Lung microvascular endothelial cell (primary cell): ENCODE measurements at regions not wholly inside any gene's neighbourhood (a gene's known extent, or its start where the extent isn't known, plus 50 kb on each side); places are given as distances from the start of the nearest gene placed in this dataset.
A peak's percentile ranks its signal among the peaks of the same experiment; 100 is the strongest.

Source experiments
- DNase-seq, 2 donors: peaks; one replicate each; pipeline versions ENCODE4 v3.0.0 to v3.0.0-alpha.2; 2010; ENCODE audit warnings: low read depth in 2 of 2

DNA sequence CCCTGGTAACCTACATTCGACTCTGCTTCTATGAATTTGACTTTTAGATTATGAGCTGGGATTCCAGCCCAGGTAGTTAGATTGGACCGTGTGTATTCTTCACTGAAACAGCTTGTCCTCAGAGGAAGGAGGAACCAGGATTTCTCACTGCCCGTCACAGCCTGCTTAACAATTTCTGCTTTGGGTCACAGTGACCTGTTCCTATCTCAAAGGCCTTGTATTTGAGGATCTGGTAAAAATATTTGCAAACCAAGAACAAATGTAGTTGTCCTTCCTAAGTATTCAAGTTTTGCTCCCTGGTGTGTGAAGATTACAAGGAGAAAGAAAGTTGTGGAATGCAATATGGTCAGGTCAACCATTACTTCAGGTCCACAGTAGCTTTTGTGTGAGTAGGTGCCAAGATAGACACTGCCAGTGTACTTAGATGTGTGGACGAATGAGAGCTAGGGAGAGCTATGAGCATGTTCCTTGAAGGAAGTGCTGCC lies 55.1 kb downstream of the KIF4B start:
- no peak for DNase-seq

DNA sequence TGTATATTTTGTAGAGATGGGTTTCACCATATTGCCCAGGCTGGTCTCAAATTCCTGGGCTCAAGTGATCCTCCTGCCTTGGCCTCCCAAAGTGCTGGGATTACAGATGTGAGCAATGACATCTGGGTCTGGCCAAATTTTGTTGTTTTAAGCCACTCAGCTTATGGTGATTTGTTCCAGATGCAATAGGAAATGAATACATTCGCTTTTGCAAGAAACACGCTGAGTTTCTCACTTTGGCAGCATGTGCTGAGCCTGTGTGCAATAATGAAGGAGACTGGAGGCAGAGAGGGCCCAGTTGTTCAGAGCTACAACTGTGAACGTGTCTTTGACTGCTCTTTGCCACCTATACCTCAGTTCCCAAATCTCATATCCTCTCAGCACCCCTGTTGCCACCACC lies 56.4 kb downstream of the KIF4B start:
- no peak for DNase-seq

DNA sequence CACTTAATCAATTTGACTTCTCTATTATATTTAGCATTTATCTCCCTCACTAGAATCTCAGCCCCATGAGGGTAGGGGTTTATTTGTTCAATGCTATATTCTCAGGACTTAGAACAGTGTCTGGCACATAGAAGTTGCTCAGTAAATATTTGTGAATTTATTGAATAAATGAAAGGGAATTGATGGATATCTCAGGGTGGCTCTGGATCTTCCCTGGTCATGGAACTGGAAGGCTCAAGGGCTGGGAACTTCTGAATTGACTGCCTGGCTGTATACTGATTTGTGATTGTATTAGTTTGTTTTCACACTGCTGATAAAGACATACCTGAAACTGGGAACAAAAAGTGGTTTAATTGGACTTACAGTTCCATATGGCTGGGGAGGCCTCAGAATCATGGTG lies 57.2 kb downstream of the KIF4B start:
- no peak for DNase-seq

DNA sequence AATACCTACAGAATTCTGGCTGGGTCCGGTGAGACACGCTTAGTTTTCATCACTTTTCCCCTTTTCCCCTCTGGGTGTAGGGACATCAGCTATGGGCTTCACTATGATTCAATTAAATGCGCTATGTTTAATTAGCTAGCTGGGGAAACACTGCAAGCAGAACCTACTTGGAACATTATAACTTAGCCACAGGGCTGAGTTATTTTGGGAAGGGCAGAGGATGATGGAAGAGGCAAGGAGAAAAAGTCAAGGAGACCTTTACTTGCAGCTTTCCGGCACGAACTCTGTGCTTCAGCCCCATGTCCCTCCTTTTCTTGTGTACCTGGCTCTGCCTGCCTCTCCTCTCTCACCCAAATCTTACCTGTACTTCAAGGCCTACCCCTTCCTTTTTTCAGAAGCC lies 62.8 kb downstream of the KIF4B start:
- DNase-seq, result no peak

DNA sequence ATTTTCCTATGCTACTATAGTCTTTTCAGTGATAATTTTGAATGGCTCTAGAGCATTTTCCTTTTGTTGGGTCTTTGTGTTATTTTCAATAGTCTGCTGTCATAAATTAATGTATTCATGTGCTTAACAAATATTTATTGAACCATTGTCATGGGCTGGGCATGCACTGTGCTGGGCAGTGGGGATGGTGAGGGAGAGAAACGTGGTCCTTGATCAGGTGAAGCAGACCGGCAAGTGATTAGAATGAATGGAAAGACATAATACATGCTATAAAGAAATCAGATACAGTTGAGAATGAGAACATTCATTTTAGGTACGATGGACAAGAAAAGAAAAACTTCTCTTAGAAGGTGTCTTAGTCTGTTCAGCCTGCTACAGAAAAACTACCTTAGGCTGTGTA lies 66.1 kb downstream of the KIF4B start:
- no peak for DNase-seq

DNA sequence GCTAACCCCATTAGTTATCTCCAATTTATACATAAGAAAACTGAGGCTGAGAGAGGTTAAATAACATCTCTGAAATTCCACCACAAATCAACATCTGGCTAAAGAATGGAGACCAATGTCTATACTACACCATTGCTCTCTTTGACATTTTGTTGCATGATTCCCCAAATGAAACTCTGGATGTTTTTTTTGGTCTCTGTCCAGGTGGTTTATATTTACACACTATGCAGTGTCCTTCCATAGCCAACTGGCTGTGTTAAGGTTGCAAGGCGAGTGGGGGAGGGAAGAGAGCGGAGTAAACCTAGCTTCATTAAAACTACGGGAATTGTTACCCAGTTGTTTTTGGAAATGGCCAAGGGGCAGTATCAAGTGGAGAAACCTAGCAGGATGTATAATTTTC lies 67.2 kb downstream of the KIF4B start:
- peak in 1 of 2 donors; percentile 2 for DNase-seq

DNA sequence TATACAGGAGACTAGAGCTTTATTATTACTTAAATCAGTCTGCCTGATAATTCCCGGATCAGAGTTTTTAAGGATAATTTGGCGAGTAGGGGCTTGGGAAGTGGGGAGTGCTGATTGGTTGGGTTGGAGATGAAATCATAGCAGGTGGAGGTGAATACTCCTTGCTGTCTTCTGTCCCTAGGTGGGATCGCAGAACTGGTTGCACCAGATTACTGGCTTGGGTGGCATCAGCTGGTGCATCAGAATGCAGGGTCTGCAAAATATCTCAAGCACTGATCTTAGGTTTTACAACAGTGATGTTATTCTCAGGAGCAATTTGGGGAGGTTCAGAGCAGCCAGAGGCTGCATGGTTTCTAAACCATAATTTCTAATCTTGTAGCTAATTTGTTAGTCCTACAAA lies 68.1 kb downstream of the KIF4B start:
- DNase-seq, result no peak

DNA sequence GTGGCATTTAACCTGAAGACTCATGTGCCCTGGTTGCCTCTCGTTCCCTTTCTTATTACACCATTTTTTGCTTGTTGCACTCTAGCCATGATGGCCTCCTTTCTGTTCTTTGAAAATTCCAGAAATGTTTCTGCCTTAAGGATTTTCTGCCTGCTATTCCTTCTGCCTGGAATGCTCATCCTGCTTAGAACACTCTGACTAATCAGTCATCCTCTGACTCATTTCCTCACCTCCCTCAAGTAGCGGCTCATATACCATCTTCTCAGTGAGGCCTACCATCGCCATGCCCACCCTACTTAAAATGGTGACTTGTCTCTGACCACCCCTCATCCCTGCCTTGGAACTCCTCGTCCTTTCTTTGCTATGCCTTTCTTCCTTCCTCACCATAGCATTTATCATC lies 68.8 kb downstream of the KIF4B start:
- peak in 1 of 2 donors; percentile 87 for DNase-seq

DNA sequence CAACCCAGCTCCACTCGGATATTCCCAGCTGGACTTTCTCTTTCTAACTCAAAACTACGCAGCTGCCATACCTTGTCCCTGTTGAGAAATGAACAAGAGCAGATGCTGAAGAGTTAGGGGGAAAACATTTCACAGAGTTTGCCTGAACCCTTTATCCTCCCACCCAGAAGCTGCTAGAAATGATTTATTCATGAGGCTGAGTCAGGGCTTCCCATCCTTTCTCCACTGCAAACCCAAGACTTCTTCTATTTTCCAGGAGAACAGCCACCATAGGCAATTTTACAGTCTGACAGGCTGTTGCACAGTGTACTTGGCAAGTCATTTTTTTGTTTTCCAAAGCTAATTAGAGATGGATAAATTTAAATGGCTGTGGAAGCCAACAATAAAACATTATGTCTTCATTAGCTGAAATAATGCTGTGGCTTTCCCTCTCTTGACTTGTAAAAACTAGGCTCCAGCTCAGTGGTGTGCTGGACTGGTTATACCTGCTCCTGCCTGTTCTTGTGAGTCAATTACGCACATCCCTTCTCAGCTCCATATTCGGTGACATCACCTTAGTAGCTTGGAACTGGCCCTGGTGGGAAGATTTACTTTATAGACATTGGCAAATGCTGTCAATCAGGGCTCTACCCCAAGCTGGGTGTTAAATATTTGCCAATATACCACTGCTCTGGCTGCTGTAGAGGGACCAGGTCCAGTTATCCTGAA lies 71.9 kb downstream of the KIF4B start:
- DNase-seq, result no peak

DNA sequence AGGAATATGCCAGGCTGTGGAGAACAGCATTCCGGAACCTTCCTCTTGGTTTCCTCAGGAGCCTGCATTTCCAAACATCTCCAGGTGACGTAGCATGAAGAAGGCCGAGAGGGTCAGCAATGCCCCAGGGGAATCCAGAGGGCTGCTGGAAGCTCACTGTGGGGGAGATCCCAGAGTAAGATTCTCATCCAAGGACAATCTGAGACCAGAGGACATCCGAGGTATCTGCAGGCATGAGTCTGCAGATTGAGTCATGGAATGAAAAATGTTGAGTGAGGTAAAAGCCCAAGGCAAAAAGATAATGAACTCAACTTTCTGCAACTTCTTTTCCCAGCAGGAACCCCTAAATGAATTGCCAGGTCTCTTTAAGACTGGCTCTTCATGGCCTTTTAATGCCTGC lies 73.5 kb downstream of the KIF4B start:
- DNase-seq, result no peak

DNA sequence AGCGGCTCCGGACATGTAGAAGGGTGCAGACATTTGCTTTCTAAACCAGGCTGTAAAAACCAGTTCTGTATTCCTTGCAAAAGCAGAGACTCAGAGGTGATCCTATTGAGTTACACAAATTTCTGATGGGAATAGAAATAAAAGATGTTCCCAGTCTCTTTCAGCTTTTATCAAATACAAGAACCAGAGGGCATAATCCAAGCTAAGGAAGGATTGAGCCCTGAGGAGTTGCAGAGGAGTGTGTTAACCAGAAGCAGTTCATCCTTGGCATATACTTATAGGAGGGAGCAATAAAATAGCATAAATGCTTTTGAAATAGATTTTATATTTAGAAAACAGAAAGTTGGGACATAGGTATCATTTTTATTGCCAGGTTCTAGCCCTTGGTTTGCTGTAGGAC lies 75.3 kb downstream of the KIF4B start:
- DNase-seq, result no peak

DNA sequence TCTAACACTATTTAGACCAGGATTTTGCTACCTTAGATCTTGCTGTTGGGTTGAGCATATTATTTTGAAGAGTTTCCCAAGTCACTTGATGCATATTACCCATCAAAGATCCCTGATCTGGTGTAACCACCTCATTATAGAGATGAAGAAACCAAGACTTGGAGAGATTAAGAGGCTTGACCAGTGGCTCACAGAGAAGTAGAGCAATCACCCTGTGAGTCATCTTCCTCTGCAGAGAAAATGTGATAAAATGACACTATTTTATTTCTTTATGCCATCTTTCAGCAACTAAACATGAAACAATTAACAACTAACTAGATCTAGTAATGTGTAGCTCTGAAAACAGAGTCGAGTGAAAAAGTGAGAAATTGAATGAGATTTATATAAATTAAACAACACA lies 76.1 kb downstream of the KIF4B start:
- DNase-seq, result peak in 1 of 2 donors; percentile 22

DNA sequence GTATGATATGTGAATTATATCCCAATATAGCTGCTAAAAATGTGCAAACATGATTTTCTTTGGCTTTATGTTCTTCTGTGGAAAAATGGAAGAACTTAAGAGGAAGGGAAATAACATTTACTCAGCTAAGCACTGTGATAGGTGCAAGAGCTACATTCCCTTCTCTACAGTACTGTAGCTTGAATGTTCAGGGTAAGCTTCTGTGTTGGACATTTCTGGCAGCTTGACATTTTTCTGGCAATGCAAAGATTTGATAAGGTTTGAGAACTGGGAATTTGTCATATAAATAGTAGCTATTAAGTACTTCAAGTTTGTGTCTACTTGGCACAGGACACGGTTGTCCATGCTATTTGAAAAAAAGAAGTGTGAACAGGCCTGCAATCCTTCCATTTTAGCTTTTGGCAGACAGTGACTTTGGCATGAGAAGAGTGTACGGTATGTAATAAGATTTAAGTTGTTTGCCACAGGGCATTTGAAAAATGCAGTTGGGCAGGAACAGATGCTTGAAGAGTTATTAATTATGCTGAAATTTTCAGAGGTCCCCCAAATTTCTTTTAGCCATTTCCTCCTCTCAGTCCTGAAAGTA lies 77.6 kb downstream of the KIF4B start:
- no peak for DNase-seq

DNA sequence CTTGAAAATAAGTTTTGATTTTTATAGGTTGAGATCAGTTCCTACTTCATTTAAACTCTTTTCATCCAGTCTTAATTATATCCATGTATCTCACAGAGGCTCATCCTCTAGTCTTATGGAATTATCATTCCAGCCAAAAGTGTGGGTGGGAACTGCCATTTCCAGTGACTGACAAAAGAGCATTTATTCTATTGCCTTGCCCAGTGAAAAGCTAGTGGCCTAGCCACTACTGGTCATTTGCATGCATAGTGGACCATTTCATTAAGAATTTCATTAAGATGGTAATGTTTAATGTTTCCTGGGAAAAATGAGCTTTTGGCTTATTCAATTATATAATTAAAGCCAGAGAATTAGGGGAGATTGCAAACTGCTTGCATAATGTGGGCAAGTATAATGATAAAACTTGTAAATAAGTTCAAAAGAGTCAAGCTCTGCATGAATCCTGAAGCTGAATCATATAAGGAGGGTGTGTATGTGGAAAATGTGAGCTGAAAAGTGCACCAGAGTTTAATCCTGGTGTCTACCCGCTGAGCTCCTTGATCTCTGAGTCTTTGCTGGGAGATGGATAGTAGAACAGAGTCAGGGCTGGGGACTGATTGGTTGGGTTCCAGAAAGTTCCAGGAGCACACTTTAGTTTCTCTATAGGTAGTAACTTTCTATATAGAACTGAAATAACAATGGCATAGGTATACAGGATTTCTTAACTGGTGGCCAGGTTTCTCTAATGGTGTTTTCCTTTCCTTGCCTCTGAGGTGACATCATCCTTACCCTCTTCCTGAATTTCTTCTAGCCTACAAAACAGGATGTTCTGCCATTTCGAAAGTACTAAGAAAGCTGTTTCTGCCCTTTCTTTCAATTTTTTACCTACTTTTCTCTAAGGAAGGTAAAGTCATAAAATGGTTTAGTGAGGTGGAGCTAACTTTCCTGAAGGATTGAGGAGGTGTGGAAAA lies 78.5 kb downstream of the KIF4B start:
- DNase-seq, result peak in 1 of 2 donors; percentile 44

DNA sequence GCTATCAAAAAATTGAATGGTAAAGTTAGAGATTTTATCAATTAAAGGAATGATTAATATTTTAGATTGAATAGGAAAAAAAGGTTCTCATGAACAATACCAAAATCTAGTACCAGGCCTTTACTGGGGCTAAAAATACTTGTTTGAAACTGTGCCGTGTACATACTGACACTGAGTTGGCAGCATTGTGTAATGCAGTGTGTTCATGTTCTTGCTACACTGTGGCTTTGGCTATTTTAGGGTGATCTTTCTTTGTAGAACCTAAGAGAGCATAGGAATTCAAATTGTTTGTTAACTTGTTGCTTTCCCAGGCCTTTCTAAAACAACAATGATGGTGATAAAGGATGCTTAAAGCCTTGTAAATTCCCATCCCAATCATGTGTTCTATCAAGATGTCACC lies 80.9 kb downstream of the KIF4B start:
- DNase-seq, result no peak

DNA sequence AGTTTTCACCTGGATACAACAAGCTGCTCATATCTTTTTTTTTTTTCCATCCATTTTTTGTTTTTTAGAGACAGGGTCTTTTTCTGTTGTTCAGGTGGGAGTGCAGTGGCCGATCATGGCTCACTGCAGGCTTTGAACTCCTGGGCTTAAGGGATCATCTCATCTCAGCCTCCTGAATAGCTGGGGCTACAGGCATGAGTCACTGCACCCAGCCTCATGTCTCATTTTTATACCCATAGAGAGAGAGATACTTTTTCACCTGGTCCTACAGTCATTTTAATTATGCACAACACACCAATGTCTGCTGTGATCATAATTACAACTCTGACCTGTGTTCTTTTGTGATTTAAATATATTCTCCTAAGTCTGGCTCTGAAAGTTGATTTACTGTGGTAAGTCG lies 84.4 kb downstream of the KIF4B start:
- DNase-seq, result no peak

DNA sequence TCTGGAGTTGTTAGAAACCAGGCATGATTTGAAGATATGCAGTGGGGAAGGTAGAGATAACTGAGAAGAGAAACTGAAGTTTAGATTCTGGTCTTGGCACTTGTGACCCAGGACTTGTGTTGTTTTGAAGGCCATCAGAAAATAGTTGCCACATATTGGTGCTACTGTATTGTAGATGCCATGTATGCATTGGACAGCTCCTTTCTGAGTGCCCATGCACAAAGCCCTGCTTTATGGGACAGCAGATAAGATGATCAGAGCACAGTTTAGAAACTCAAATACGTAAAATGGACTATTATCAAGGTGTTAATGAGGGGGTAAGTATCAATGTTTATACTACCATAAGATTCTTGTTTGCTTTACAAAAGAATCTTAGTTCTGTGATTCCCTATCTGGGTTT lies 84.9 kb downstream of the KIF4B start:
- no peak for DNase-seq

DNA sequence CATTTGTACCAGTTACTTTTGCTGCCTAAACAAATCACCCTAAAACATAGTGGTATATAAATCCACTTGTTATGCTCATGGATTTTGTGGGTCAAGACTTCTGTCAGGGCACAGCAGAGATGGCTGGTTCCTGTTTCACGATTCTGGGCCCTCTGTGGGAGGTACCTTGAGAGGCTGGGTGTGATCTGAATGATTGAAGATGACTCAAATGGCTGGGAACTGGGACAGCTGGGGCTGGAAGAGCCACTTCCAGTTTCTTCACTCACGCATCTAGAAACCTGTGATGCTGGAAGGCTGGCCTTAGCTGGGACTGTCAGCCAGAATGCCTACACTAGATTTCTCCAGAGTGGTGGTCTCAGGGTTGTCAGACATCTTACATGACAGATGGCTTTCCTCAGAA lies 88.1 kb downstream of the KIF4B start:
- DNase-seq, result no peak

DNA sequence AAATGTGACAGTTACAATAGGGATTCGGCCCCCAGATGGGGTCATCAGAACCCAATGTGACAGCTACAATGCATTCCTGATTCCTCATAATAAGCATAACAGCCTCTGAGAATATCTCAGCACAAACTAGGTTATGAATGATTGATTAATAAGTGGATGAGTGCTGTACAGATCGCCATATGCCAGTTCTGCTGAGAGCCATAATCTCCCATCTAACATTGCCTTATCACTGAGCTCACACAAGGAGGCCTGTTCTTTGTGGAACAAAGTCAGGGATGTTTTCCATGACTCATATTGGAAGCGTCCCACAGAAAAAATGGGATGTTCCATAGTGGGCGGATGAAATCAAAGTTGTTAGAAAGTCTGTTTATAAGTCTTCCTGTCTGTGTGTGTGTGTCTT lies 89.6 kb downstream of the KIF4B start:
- peak in 1 of 2 donors; percentile 26 for DNase-seq

DNA sequence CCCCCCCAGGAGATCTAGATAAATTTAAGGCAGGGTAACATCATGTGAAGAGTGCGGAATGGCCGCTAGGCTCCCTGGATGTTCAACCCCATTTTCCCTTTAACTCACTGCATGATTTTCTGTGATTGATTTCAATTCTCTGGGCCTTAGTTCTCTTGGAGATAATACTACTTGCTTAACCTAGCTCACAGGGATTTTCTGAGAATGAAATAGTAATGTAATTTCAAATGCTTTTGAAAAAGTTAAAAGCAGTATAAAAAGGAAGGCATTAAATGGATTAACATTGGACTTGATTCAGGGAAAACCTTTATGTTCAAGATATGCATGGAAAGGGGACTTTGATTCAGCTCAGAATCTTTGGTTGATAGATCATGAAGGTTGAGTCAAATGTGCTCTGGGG lies 90.9 kb downstream of the KIF4B start:
- no peak for DNase-seq

DNA sequence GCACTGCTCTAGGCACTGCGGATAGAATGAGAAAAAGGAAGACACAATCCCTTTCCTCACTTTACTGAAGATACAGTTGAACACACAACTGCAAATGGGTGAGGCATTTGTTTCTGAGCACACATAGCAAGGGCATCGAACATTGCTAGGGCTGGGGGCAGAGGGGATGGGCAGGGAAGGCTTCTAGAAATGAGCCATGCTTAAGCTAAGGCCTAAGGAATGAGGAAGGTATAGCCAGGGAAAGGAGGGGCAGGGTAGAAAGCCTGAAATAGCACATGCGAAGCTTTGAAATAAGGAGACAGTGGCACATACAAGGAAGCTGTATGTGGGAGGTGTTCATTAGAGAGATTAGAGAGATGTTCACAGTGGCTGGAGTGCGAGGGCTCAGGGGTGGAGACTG lies 92.7 kb downstream of the KIF4B start:
- DNase-seq, result no peak

DNA sequence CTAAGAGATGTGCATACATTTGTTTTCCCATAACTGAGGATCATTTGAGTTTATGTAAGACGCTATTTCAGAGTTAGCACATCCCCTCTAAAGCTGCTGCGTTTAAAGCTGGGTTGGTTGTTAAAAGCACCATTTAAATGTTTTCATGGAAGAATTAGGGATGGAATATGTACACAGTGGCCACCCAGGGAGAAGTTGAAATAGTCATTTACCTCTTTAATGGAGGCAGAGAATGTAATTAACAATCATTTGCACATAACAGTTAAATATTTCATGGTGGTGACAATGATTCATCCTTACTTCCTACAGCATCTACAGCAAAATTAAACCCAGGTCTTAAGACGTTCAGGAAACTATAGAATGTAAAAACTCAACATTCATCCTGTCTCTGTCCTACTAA lies 100.3 kb downstream of the KIF4B start:
- no peak for DNase-seq
